ENCODE measurements at regions not wholly inside any gene's neighbourhood (a gene's known extent, or its start where the extent isn't known, plus 50 kb on each side); places are given as distances from the start of the nearest gene placed in this dataset.

DNA sequence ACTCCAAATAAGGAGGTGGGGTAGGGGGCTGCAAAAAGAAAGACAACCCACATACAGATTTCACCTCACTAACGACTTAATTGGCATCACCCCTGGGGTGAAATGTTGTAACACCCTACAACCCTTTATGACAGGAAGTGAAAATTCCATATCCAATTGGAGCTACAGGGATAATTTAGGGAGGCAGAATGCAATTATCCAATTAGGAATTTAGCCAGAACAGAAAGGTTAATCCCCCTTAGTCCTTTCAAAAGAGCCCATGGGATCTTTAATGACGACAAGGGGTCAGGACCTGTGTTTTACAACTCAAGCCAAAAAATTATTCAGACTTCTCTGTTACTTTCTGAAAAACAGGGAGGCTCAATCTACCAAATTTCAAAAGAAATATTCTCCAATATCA lies 1027.1 kb downstream of the TMEM182 start:
- Mint-ChIP-seq H3K4me1 (ENCODE audit: low read depth, unreplicated experiment) (peaks cover 6% of the 10 kb centered on the region), H3K9me3 (ENCODE audit: unreplicated experiment) (no peaks in the 10 kb centered on the region), H3K27me3 (ENCODE audit: unreplicated experiment) (peaks cover 4% of the 10 kb centered on the region), H3K27ac (ENCODE audit: unreplicated experiment) (no peak overlapping the region), H3K36me3 (ENCODE audit: unreplicated experiment) (no peaks in the 10 kb centered on the region), H3K4me3 (ENCODE audit: unreplicated experiment) (no peak overlapping the region)
- TF ChIP-seq, protein P1, sequence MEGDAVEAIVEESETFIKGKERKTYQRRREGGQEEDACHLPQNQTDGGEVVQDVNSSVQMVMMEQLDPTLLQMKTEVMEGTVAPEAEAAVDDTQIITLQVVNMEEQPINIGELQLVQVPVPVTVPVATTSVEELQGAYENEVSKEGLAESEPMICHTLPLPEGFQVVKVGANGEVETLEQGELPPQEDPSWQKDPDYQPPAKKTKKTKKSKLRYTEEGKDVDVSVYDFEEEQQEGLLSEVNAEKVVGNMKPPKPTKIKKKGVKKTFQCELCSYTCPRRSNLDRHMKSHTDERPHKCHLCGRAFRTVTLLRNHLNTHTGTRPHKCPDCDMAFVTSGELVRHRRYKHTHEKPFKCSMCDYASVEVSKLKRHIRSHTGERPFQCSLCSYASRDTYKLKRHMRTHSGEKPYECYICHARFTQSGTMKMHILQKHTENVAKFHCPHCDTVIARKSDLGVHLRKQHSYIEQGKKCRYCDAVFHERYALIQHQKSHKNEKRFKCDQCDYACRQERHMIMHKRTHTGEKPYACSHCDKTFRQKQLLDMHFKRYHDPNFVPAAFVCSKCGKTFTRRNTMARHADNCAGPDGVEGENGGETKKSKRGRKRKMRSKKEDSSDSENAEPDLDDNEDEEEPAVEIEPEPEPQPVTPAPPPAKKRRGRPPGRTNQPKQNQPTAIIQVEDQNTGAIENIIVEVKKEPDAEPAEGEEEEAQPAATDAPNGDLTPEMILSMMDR (IDR thresholded peaks at IDR 0.05; ENCODE audit: partially characterized antibody, unreplicated experiment): no peak
- DNase-seq: no peak

DNA sequence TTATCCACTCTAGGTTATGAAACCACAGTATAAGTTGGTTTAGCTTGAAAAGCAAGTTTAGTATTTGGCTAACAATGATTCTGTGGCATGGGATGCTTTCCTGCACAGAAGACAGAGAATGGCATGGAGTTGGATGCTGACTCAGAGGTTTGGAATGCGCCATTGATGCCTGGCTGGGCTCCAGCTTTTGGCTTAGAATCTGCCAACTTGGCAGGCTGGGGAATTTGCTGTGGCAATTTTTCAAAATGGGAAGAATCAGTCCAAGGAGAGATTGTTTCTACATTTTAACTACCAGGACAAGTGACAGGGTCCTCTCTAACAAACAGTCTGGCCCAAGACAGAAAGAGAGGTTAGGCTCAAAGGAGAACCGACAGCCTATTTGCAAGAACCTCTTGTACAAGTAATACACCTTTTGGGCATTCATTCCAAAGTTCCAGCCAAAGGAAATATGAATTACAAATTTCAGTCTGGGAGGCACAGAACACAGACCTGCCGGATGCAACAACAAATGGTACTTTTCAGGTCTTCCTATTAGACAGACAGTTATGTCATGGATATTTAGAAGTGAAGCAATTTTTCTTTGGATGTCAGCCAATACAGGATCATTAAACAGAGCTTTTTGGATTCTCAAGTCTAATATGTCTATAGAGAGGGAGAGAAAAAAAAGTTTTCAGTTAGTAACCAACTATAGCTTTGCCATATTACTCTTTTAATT lies 1027.7 kb downstream of the TMEM182 start:
- TF ChIP-seq, protein P1 (IDR thresholded peaks at IDR 0.05; ENCODE audit: partially characterized antibody, unreplicated experiment): no peak
- no peak overlapping the region for H3K4me3 Mint-ChIP-seq (ENCODE audit: unreplicated experiment)
- H3K27me3 Mint-ChIP-seq (ENCODE audit: unreplicated experiment): peaks cover 4% of the 10 kb centered on the region
- no peaks in the 10 kb centered on the region for H3K36me3 Mint-ChIP-seq (ENCODE audit: unreplicated experiment)
- H3K4me1 Mint-ChIP-seq (ENCODE audit: low read depth, unreplicated experiment): peaks cover 6% of the 10 kb centered on the region
- no peak overlapping the region for H3K27ac Mint-ChIP-seq (ENCODE audit: unreplicated experiment)
- peaks cover under 1% of the 10 kb centered on the region for H3K9me3 Mint-ChIP-seq (ENCODE audit: unreplicated experiment)
- DNase-seq: no peak

DNA sequence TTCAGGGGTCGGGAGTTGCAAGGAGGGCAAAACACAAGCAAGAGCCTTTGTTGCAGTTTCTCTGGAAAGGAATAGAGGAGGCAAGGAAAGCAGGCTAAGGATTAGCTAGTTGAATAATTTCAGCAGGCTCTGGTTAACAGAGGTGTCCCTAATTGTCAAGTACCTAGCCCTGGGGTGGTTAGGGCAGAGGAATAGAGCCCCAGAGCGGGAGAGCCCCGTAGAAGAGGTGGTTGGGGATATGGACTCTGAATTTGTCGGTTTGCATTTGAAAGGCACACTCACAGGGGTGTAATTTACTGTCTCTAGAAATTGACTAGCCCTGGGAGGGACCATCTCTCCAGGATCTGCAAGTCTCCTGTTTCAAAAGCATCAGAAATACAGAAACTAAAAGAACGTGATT lies 1030.2 kb downstream of the TMEM182 start:
- Mint-ChIP-seq H3K27me3 (ENCODE audit: unreplicated experiment) (peaks cover 6% of the 10 kb centered on the region), H3K9me3 (ENCODE audit: unreplicated experiment) (peaks cover 2% of the 10 kb centered on the region), H3K4me1 (ENCODE audit: low read depth, unreplicated experiment) (peaks cover 6% of the 10 kb centered on the region), H3K27ac (ENCODE audit: unreplicated experiment) (no peak overlapping the region), H3K36me3 (ENCODE audit: unreplicated experiment) (no peaks in the 10 kb centered on the region), H3K4me3 (ENCODE audit: unreplicated experiment) (no peak overlapping the region)
- TF ChIP-seq, protein P1 (IDR thresholded peaks at IDR 0.05; ENCODE audit: partially characterized antibody, unreplicated experiment): no peak
- no peak for DNase-seq

DNA sequence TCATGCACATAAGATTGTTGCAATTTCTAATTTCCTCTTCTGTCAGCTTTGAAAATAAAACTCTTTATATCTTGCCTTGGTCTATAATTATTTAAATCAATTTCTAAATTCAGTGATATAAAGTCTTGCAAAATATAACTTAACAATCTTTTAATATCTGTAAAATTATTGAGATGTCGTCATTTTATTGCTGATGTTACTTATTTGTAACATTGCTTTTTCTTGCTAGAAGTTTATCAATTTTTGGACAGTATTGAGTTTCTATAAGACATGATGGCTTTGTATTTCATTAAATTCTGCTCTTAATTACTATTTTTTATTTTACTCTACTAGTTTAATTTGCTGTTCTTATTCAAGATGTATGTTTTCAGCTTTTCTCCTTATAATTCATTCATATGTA lies 1036.5 kb downstream of the TMEM182 start:
- no peaks in the 10 kb centered on the region for H3K36me3 Mint-ChIP-seq (ENCODE audit: unreplicated experiment)
- peaks cover 4% of the 10 kb centered on the region for H3K27me3 Mint-ChIP-seq (ENCODE audit: unreplicated experiment)
- H3K4me1 Mint-ChIP-seq (ENCODE audit: low read depth, unreplicated experiment): no peaks in the 10 kb centered on the region
- TF ChIP-seq, protein P1 (IDR thresholded peaks at IDR 0.05; ENCODE audit: partially characterized antibody, unreplicated experiment): no peak
- no peak overlapping the region for H3K27ac Mint-ChIP-seq (ENCODE audit: unreplicated experiment)
- H3K4me3 Mint-ChIP-seq (ENCODE audit: unreplicated experiment): no peak overlapping the region
- H3K9me3 Mint-ChIP-seq (ENCODE audit: unreplicated experiment): peaks cover 2% of the 10 kb centered on the region
- DNase-seq: no peak

DNA sequence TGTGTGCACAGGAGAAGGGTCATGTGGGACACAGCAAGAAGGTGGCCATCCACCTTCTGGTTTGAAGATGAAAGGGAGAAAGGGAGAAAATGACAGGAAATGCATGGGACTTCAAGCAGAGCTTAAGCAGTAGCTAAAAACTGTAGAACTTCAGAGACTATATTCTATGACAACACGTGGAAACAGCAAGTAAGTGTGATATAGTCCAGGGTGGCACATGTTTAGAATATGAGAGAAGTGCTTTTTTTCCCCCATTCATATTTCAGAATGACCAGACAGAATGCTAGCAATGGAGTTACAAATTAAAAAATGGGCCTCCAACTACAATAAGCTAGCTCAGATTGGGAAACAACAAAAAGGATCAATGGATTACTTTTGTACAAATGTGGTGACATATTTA lies 1042.2 kb downstream of the TMEM182 start:
- no peak overlapping the region for H3K27ac Mint-ChIP-seq (ENCODE audit: unreplicated experiment)
- H3K9me3 Mint-ChIP-seq (ENCODE audit: unreplicated experiment): no peaks in the 10 kb centered on the region
- H3K27me3 Mint-ChIP-seq (ENCODE audit: unreplicated experiment): peaks cover 2% of the 10 kb centered on the region
- no peak overlapping the region for H3K4me3 Mint-ChIP-seq (ENCODE audit: unreplicated experiment)
- no peaks in the 10 kb centered on the region for H3K36me3 Mint-ChIP-seq (ENCODE audit: unreplicated experiment)
- H3K4me1 Mint-ChIP-seq (ENCODE audit: low read depth, unreplicated experiment): no peaks in the 10 kb centered on the region
- DNase-seq: no peak
- TF ChIP-seq, protein P1 (IDR thresholded peaks at IDR 0.05; ENCODE audit: partially characterized antibody, unreplicated experiment): no peak

All from glutamatergic neuron (in vitro differentiated cells).